Natural killer cell (primary cell): ENCODE measurements at regions not wholly inside any gene's neighbourhood (a gene's known extent, or its start where the extent isn't known, plus 50 kb on each side); places are given as distances from the start of the nearest gene placed in this dataset.
"Not testable (repeated sequence)": the region's sequence is repeated elsewhere in the genome, so short reads cannot be mapped to it uniquely, and the experiment has no call there.

Experiments
- ATAC-seq, 3 donors: fragments of 150-1000 bp in 2 of 3; fragments of 200-7000 bp in 1 of 3; cut with Tn5 transposase; 1 replicate in 1 of 3; 2 replicates in 2 of 3; pipeline ENCODE4 v1.10.0; 2021; ENCODE audit warnings: mild to moderate bottlenecking in 2 of 3, moderate library complexity in 2 of 3
- DNase-seq, 2 donors: peaks; one replicate each; pipeline versions ENCODE4 v3.0.0 to v3.0.0-alpha.2; 2013 to 2021; ENCODE audit warnings: mixed read lengths in 1 of 2
- H3K27ac ChIP-seq: one replicate; pipeline ENCODE4 v1.5.1; 2013; ENCODE audit warnings: mild to moderate bottlenecking, low read length
- H3K27me3 ChIP-seq: one replicate; pipeline ENCODE4 v1.6.1; 2013; ENCODE audit warnings: low read length; ENCODE audit not compliant: control insufficient read depth, insufficient read depth
- H3K36me3 ChIP-seq: one replicate; pipeline ENCODE4 v1.6.1; 2013; ENCODE audit warnings: low read length; ENCODE audit not compliant: control insufficient read depth, insufficient read depth
- H3K4me1 ChIP-seq: one replicate; pipeline ENCODE4 v1.6.1; 2013; ENCODE audit warnings: low read length; ENCODE audit not compliant: control insufficient read depth, insufficient read depth
- H3K4me3 ChIP-seq: one replicate; pipeline ENCODE4 v1.5.1; 2013; ENCODE audit warnings: low read length
- H3K9me3 ChIP-seq: one replicate; pipeline ENCODE4 v1.6.1; 2013; ENCODE audit warnings: low read length; ENCODE audit not compliant: control insufficient read depth, insufficient read depth
- H3K27ac Mint-ChIP-seq, 2 donors: one replicate each; pipeline ENCODE4 v1.8.0; 2022; ENCODE audit warnings: mild to moderate bottlenecking in 2 of 2, mixed read lengths in 2 of 2, moderate library complexity in 1 of 2
- H3K27me3 Mint-ChIP-seq, 2 donors: one replicate each; pipeline ENCODE4 v1.8.0; 2022; ENCODE audit warnings: low read depth in 2 of 2, mixed read lengths in 2 of 2
- H3K36me3 Mint-ChIP-seq: one replicate; pipeline ENCODE4 v1.8.0; 2022; ENCODE audit warnings: mixed read lengths
- H3K4me1 Mint-ChIP-seq, 2 donors: one replicate each; pipeline ENCODE4 v1.8.0; 2022; ENCODE audit warnings: mixed read lengths in 2 of 2
- H3K4me3 Mint-ChIP-seq: one replicate; pipeline ENCODE4 v1.8.0; 2022; ENCODE audit warnings: mild to moderate bottlenecking, moderate library complexity, mixed read lengths
- H3K9me3 Mint-ChIP-seq, 2 donors: one replicate each; pipeline ENCODE4 v1.8.0; 2022; ENCODE audit warnings: mixed read lengths in 2 of 2
- CTCF ChIP-seq: fragments of 200-600 bp; IDR thresholded peaks from one replicate; pipeline ENCODE4 v1.8.0; 2022; ENCODE audit warnings: antibody characterized with exemption
- WGBS: methylation state at CpG from one replicate; pipeline ENCODE4 v1.1.7; 2013; ENCODE audit warnings: missing lambda C conversion rate; ENCODE audit not compliant: insufficient coverage; 5-methylcytosine and 5-hydroxymethylcytosine counted together
- intact Hi-C: fragments of 100-400 bp; cut with micrococcal nuclease; formaldehyde crosslinking; loops from one replicate; pipeline ENCODE4 v1.14.2; 2022

GRCh38 chr3:36175113-36175812 lies 205.0 kb upstream of the STAC start:
- no peak overlapping the region for H3K27ac ChIP-seq
- no peak overlapping the region for H3K4me3 ChIP-seq
- Mint-ChIP-seq H3K4me3 (no peak overlapping the region), H3K4me1 (no peaks in the 10 kb centered on the region), H3K27ac (no peak overlapping the region), H3K27me3 (no peaks in the 10 kb centered on the region), H3K36me3 (no peaks in the 10 kb centered on the region), H3K9me3 (peaks cover 7 to 15% of the 10 kb centered on the region in 2 donors)
- ATAC-seq (no peak), DNase-seq (no peak)
- intact Hi-C loops: no loop called here
- H3K36me3 ChIP-seq: no peaks in the 10 kb centered on the region
- TF ChIP-seq CTCF: no peak
- WGBS: 94% methylated on average over 2 of the region's 2 CpGs
- no peaks in the 10 kb centered on the region for H3K4me1 ChIP-seq
- no peaks in the 10 kb centered on the region for H3K9me3 ChIP-seq
- no peaks in the 10 kb centered on the region for H3K27me3 ChIP-seq

GRCh38 chr3:36175916-36176461 lies 204.3 kb upstream of the STAC start:
- Histone ChIP-seq H3K4me1 (no peaks in the 10 kb centered on the region), H3K36me3 (no peaks in the 10 kb centered on the region), H3K27me3 (no peaks in the 10 kb centered on the region), H3K4me3 (no peak overlapping the region), H3K27ac (no peak overlapping the region), H3K9me3 (no peaks in the 10 kb centered on the region)
- Mint-ChIP-seq H3K9me3 (peaks cover 7 to 15% of the 10 kb centered on the region in 2 donors), H3K4me1 (no peaks in the 10 kb centered on the region), H3K27ac (no peak overlapping the region), H3K36me3 (no peaks in the 10 kb centered on the region), H3K27me3 (no peaks in the 10 kb centered on the region), H3K4me3 (no peak overlapping the region)
- no peak for TF ChIP-seq CTCF
- intact Hi-C loops: no loop called here
- ATAC-seq: no peak
- no peak for DNase-seq
- WGBS: 82% methylated on average over 2 of the region's 2 CpGs

GRCh38 chr3:36178018-36178417 lies 202.3 kb upstream of the STAC start:
- H3K4me3 ChIP-seq: no peak overlapping the region
- H3K9me3 ChIP-seq: no peaks in the 10 kb centered on the region
- DNase-seq (no peak), ATAC-seq (no peak)
- Mint-ChIP-seq H3K9me3 (peaks cover 9 to 11% of the 10 kb centered on the region in 2 donors), H3K27ac (no peak overlapping the region), H3K4me3 (no peak overlapping the region), H3K4me1 (no peaks in the 10 kb centered on the region), H3K36me3 (no peaks in the 10 kb centered on the region), H3K27me3 (no peaks in the 10 kb centered on the region)
- no CpG with 5 or more reads among the region's 1 CpG for WGBS
- no peaks in the 10 kb centered on the region for H3K36me3 ChIP-seq
- TF ChIP-seq CTCF: no peak
- H3K27ac ChIP-seq: no peak overlapping the region
- no peaks in the 10 kb centered on the region for H3K27me3 ChIP-seq
- no peaks in the 10 kb centered on the region for H3K4me1 ChIP-seq
- intact Hi-C loops: no loop called here

GRCh38 chr3:36182024-36182423 lies 198.3 kb upstream of the STAC start:
- Mint-ChIP-seq H3K4me3 (no peak overlapping the region), H3K27me3 (no peaks in the 10 kb centered on the region), H3K36me3 (no peaks in the 10 kb centered on the region), H3K4me1 (no peaks in the 10 kb centered on the region), H3K27ac (no peak overlapping the region), H3K9me3 (peaks cover 9 to 11% of the 10 kb centered on the region in 2 donors)
- 71% methylated on average over 1 of the region's 2 CpGs for WGBS
- no peak for TF ChIP-seq CTCF
- no peaks in the 10 kb centered on the region for H3K36me3 ChIP-seq
- ATAC-seq (no peak), DNase-seq (no peak)
- intact Hi-C loops: no loop called here
- H3K4me3 ChIP-seq: no peak overlapping the region
- no peaks in the 10 kb centered on the region for H3K9me3 ChIP-seq
- no peak overlapping the region for H3K27ac ChIP-seq
- H3K27me3 ChIP-seq: no peaks in the 10 kb centered on the region
- no peaks in the 10 kb centered on the region for H3K4me1 ChIP-seq

GRCh38 chr3:36187197-36187596 lies 193.1 kb upstream of the STAC start:
- H3K27ac Mint-ChIP-seq, H3K27me3 Mint-ChIP-seq, ATAC-seq, H3K27me3 ChIP-seq, H3K9me3 ChIP-seq, H3K4me3 ChIP-seq, H3K36me3 ChIP-seq, H3K36me3 Mint-ChIP-seq, DNase-seq, H3K4me1 Mint-ChIP-seq, H3K4me1 ChIP-seq, intact Hi-C loops, H3K4me3 Mint-ChIP-seq, H3K27ac ChIP-seq: not testable (repeated sequence)
- H3K9me3 Mint-ChIP-seq: peaks cover 12 to 14% of the 10 kb centered on the region in 2 donors
- WGBS: 100% methylated on average over 2 of the region's 2 CpGs
